ENCODE measurements at regions not wholly inside any gene's neighbourhood (a gene's known extent, or its start where the extent isn't known, plus 50 kb on each side); places are given as distances from the start of the nearest gene placed in this dataset.

- no peak for DNase-seq
These were observed 123.1 kb upstream of the MGAT4C start for GRCh38 chr12:86379337-86379736.

- DNase-seq, result no peak
These were observed 119.9 kb upstream of the MGAT4C start for GRCh38 chr12:86376052-86376451.

GRCh38 chr12:86373813-86374212, 117.6 kb upstream of the MGAT4C start:
- DNase-seq, result no peak

DNA sequence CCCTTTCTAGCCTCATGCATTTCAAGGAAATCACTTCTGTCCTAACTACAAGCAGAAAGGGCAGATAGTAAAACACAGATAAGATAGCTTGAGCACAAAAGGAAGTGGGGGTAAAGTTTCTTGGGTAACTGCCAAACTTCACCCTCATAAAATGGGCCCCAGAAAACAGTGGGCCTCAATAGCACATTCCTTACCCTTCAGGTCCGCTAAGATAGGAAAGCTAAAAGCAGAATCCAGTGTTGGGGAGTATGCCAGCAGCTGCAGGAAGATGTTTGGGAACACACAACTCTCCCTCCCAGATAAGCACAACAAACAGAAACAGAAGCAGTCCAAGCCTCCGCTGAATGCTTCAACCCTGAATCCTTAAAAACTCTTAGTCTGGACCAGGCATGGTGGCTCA, 110.9 kb upstream of the MGAT4C start:
- no peak for DNase-seq

GRCh38 chr12:86349196-86349595, 93.0 kb upstream of the MGAT4C start:
- no peak for DNase-seq

GRCh38 chr12:86333955-86334522, 77.8 kb upstream of the MGAT4C start:
- DNase-seq, result no peak

GRCh38 chr12:86331457-86331856, 75.3 kb upstream of the MGAT4C start:
- no peak for DNase-seq

DNA sequence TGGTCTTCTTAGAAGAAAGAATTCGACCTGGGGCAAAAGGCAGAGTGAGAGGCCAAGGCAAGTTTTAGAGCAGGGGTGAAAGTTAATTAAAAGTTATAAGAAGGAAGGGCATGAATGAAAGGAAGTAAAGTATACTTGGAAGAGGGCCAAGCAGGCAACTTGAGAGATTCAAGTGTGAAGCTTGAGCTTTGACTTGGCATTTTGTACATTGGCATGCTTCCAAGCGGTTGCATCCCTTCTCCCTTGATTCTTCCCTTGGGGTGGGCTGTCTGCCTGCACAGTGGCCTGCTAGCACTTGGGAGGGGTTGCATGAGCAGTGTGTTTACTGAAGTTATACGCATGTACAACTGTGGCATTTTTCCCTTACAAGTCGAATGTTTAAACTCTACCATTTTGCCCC, 74.8 kb upstream of the MGAT4C start:
- DNase-seq, result no peak

GRCh38 chr12:86312232-86312631, 56.0 kb upstream of the MGAT4C start:
- DNase-seq, result no peak
